ENCODE measurements at regions not wholly inside any gene's neighbourhood (a gene's known extent, or its start where the extent isn't known, plus 50 kb on each side); places are given as distances from the start of the nearest gene placed in this dataset.

DNA sequence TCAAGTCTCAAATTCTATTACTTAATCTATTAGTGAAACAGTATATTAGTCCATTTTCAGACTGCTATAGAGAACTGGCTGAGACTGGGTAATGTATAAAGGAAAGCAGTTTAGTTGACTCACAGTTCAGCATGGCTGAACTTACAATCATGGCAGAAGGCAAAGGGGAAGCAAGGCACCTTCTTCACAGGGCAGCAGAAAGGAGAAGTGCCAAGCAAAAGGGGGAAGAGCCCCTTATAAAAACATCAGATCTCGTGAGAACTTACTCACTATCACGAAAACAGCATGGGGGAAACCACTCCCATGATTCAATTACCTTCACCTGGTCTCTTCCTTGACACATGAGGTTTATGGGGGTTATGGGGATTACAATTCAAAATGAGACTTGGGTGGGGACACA lies 67.9 kb upstream of the CHSY3 start (continued):
- TF ChIP-seq, protein P1, sequence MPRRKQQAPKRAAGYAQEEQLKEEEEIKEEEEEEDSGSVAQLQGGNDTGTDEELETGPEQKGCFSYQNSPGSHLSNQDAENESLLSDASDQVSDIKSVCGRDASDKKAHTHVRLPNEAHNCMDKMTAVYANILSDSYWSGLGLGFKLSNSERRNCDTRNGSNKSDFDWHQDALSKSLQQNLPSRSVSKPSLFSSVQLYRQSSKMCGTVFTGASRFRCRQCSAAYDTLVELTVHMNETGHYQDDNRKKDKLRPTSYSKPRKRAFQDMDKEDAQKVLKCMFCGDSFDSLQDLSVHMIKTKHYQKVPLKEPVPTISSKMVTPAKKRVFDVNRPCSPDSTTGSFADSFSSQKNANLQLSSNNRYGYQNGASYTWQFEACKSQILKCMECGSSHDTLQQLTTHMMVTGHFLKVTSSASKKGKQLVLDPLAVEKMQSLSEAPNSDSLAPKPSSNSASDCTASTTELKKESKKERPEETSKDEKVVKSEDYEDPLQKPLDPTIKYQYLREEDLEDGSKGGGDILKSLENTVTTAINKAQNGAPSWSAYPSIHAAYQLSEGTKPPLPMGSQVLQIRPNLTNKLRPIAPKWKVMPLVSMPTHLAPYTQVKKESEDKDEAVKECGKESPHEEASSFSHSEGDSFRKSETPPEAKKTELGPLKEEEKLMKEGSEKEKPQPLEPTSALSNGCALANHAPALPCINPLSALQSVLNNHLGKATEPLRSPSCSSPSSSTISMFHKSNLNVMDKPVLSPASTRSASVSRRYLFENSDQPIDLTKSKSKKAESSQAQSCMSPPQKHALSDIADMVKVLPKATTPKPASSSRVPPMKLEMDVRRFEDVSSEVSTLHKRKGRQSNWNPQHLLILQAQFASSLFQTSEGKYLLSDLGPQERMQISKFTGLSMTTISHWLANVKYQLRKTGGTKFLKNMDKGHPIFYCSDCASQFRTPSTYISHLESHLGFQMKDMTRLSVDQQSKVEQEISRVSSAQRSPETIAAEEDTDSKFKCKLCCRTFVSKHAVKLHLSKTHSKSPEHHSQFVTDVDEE (CRISPR knock-in tag; IDR thresholded peaks at IDR 0.05), result no peak
- TF ChIP-seq TCF4 (CRISPR knock-in tag; IDR thresholded peaks at IDR 0.05; ENCODE audit: borderline replicate concordance), result no peak
- no peak for TF ChIP-seq ISL1 (CRISPR knock-in tag; IDR thresholded peaks at IDR 0.05)
- no peak for TF ChIP-seq ZNF565 (CRISPR knock-in tag; conservative IDR thresholded peaks at IDR 0.05; ENCODE audit: low read depth)
- TF ChIP-seq CSDC2 (CRISPR knock-in tag; IDR thresholded peaks at IDR 0.05), result no peak
- TF ChIP-seq, protein P2, sequence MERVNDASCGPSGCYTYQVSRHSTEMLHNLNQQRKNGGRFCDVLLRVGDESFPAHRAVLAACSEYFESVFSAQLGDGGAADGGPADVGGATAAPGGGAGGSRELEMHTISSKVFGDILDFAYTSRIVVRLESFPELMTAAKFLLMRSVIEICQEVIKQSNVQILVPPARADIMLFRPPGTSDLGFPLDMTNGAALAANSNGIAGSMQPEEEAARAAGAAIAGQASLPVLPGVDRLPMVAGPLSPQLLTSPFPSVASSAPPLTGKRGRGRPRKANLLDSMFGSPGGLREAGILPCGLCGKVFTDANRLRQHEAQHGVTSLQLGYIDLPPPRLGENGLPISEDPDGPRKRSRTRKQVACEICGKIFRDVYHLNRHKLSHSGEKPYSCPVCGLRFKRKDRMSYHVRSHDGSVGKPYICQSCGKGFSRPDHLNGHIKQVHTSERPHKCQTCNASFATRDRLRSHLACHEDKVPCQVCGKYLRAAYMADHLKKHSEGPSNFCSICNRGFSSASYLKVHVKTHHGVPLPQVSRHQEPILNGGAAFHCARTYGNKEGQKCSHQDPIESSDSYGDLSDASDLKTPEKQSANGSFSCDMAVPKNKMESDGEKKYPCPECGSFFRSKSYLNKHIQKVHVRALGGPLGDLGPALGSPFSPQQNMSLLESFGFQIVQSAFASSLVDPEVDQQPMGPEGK (CRISPR knock-in tag; IDR thresholded peaks at IDR 0.05; ENCODE audit: borderline replicate concordance), result no peak

DNA sequence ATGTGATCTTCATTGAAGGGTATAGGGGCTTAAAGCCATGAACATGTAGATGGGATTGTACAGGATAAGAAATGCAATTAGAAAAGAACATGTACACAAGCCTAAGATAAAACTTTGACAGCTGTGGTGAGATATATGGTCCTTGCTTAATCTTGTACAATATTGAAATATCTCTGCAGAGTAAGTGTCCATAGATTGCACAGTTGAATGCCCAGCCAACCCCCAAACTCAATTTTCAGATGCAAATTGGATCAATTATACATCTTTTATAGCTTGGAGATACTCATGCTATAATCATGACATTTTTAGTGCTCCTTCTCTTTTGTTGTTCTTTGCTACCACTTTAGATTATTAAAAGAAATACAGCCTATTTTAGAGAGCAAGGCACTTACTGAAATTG lies 59.5 kb upstream of the CHSY3 start:
- TF ChIP-seq ZFP3 (CRISPR knock-in tag; IDR thresholded peaks at IDR 0.05) (no peak), ZFP30 (CRISPR knock-in tag; IDR thresholded peaks at IDR 0.05) (no peak), SNAI2 (CRISPR knock-in tag; IDR thresholded peaks at IDR 0.05) (no peak), ZNF8 (CRISPR knock-in tag; IDR thresholded peaks at IDR 0.05) (no peak), ZNF565 (CRISPR knock-in tag; conservative IDR thresholded peaks at IDR 0.05; ENCODE audit: low read depth) (no peak), ARNTL (CRISPR knock-in tag; IDR thresholded peaks at IDR 0.05; ENCODE audit: borderline replicate concordance, low read depth) (no peak), TCF4 (CRISPR knock-in tag; IDR thresholded peaks at IDR 0.05; ENCODE audit: borderline replicate concordance) (no peak), OSR1 (CRISPR knock-in tag; IDR thresholded peaks at IDR 0.05) (no peak), BACH2 (CRISPR knock-in tag; IDR thresholded peaks at IDR 0.05; ENCODE audit: borderline replicate concordance) (no peak), ESRRG (CRISPR knock-in tag; IDR thresholded peaks at IDR 0.05) (no peak), PPARA (CRISPR knock-in tag; IDR thresholded peaks at IDR 0.05; ENCODE audit: borderline replicate concordance) (no peak), ZNF70 (CRISPR knock-in tag; IDR thresholded peaks at IDR 0.05) (no peak)
- TF ChIP-seq, protein P3, sequence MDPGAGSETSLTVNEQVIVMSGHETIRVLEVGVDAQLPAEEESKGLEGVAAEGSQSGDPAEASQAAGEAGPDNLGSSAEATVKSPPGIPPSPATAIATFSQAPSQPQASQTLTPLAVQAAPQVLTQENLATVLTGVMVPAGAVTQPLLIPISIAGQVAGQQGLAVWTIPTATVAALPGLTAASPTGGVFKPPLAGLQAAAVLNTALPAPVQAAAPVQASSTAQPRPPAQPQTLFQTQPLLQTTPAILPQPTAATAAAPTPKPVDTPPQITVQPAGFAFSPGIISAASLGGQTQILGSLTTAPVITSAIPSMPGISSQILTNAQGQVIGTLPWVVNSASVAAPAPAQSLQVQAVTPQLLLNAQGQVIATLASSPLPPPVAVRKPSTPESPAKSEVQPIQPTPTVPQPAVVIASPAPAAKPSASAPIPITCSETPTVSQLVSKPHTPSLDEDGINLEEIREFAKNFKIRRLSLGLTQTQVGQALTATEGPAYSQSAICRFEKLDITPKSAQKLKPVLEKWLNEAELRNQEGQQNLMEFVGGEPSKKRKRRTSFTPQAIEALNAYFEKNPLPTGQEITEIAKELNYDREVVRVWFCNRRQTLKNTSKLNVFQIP (CRISPR knock-in tag; IDR thresholded peaks at IDR 0.05; ENCODE audit: borderline replicate concordance, low read depth), result no peak
- TF ChIP-seq, protein P2 (CRISPR knock-in tag; IDR thresholded peaks at IDR 0.05; ENCODE audit: borderline replicate concordance), result no peak
- TF ChIP-seq, protein P1 (CRISPR knock-in tag; IDR thresholded peaks at IDR 0.05), result no peak
- TF ChIP-seq, protein P4, sequence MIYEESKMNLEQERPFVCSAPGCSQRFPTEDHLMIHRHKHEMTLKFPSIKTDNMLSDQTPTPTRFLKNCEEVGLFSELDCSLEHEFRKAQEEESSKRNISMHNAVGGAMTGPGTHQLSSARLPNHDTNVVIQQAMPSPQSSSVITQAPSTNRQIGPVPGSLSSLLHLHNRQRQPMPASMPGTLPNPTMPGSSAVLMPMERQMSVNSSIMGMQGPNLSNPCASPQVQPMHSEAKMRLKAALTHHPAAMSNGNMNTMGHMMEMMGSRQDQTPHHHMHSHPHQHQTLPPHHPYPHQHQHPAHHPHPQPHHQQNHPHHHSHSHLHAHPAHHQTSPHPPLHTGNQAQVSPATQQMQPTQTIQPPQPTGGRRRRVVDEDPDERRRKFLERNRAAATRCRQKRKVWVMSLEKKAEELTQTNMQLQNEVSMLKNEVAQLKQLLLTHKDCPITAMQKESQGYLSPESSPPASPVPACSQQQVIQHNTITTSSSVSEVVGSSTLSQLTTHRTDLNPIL (CRISPR knock-in tag; IDR thresholded peaks at IDR 0.05; ENCODE audit: low read depth), result no peak
- ATAC-seq, result no peak
